ENCODE measurements at regions not wholly inside any gene's neighbourhood (a gene's known extent, or its start where the extent isn't known, plus 50 kb on each side); places are given as distances from the start of the nearest gene placed in this dataset.

GRCh38 chr5:115379622-115380344 is 83.3 kb upstream of the CCDC112 start:
- TF ChIP-seq EP300 (IDR thresholded peaks at IDR 0.05), result no peak
- TF ChIP-seq CTCF (IDR thresholded peaks at IDR 0.05), result no peak
